ENCODE measurements at regions not wholly inside any gene's neighbourhood (a gene's known extent, or its start where the extent isn't known, plus 50 kb on each side); places are given as distances from the start of the nearest gene placed in this dataset.

GRCh38 chr11:25908726-25909125 is 423.2 kb upstream of the ANO3 start:
- no peak overlapping the region for H2BK5ac ChIP-seq (ENCODE audit: low read length)
- H3K27ac ChIP-seq (ENCODE audit: low read depth, low read length): no peak overlapping the region
- H3K36me3 ChIP-seq (ENCODE audit: control insufficient read depth, insufficient read depth, low read length): no peaks in the 10 kb centered on the region
- H3K79me1 ChIP-seq (ENCODE audit: low read length): no peaks in the 10 kb centered on the region
- no peak for DNase-seq
- H2AK5ac ChIP-seq (ENCODE audit: low read length): no peak overlapping the region
- no peak overlapping the region for H2BK120ac ChIP-seq (ENCODE audit: low read depth, low read length)
- H4K8ac ChIP-seq (ENCODE audit: low read depth, low read length): no peak overlapping the region
- no peaks in the 10 kb centered on the region for H3K4me1 ChIP-seq (ENCODE audit: control insufficient read depth, low read depth, low read length)
- WGBS (ENCODE audit: extremely low coverage, insufficient coverage, low lambda C conversion rate): no CpG with 5 or more reads among the region's 2 CpGs
- no peak overlapping the region for H3K4ac ChIP-seq (ENCODE audit: low read depth, low read length)
- H3K23ac ChIP-seq (ENCODE audit: low read length): no peak overlapping the region
- H2BK15ac ChIP-seq (replicated peaks; ENCODE audit: low read depth): no peak overlapping the region
- no peak overlapping the region for H4K5ac ChIP-seq (ENCODE audit: low read length)
- no peaks in the 10 kb centered on the region for H3K79me2 ChIP-seq (ENCODE audit: control insufficient read depth, insufficient read depth, low read length)
- H3K56ac ChIP-seq (ENCODE audit: low read length): no peak overlapping the region
- no peak overlapping the region for H3K9ac ChIP-seq (ENCODE audit: low read length)
- H3K4me3 ChIP-seq (ENCODE audit: low read length): no peak overlapping the region
- no peak overlapping the region for H3K18ac ChIP-seq (ENCODE audit: low read length)
- H3K27me3 ChIP-seq (ENCODE audit: insufficient read depth, low read length, poor library complexity): no peaks in the 10 kb centered on the region
- no peak overlapping the region for H3K4me2 ChIP-seq (ENCODE audit: low read length)

GRCh38 chr11:25910086-25910485 is 421.8 kb upstream of the ANO3 start:
- no peak overlapping the region for H4K5ac ChIP-seq (ENCODE audit: low read length)
- no peak overlapping the region for H4K8ac ChIP-seq (ENCODE audit: low read depth, low read length)
- WGBS (ENCODE audit: extremely low coverage, insufficient coverage, low lambda C conversion rate): no CpG with 5 or more reads among the region's 1 CpG
- no peak overlapping the region for H3K23ac ChIP-seq (ENCODE audit: low read length)
- H3K9ac ChIP-seq (ENCODE audit: low read length): no peak overlapping the region
- H3K79me1 ChIP-seq (ENCODE audit: low read length): no peaks in the 10 kb centered on the region
- H2BK5ac ChIP-seq (ENCODE audit: low read length): no peak overlapping the region
- H2BK15ac ChIP-seq (replicated peaks; ENCODE audit: low read depth): no peak overlapping the region
- H2BK120ac ChIP-seq (ENCODE audit: low read depth, low read length): no peak overlapping the region
- H3K18ac ChIP-seq (ENCODE audit: low read length): no peak overlapping the region
- no peak for DNase-seq
- no peaks in the 10 kb centered on the region for H3K79me2 ChIP-seq (ENCODE audit: control insufficient read depth, insufficient read depth, low read length)
- H3K56ac ChIP-seq (ENCODE audit: low read length): no peak overlapping the region
- H3K27me3 ChIP-seq (ENCODE audit: insufficient read depth, low read length, poor library complexity): no peaks in the 10 kb centered on the region
- H3K4me2 ChIP-seq (ENCODE audit: low read length): no peak overlapping the region
- H3K36me3 ChIP-seq (ENCODE audit: control insufficient read depth, insufficient read depth, low read length): no peaks in the 10 kb centered on the region
- no peak overlapping the region for H2AK5ac ChIP-seq (ENCODE audit: low read length)
- H3K4me3 ChIP-seq (ENCODE audit: low read length): no peak overlapping the region
- H3K4me1 ChIP-seq (ENCODE audit: control insufficient read depth, low read depth, low read length): no peaks in the 10 kb centered on the region
- no peak overlapping the region for H3K27ac ChIP-seq (ENCODE audit: low read depth, low read length)
- no peak overlapping the region for H3K4ac ChIP-seq (ENCODE audit: low read depth, low read length)

GRCh38 chr11:25920356-25920755 is 411.6 kb upstream of the ANO3 start:
- Histone ChIP-seq H3K4me1 (ENCODE audit: control insufficient read depth, low read depth, low read length) (no peaks in the 10 kb centered on the region), H3K4me3 (ENCODE audit: low read length) (no peak overlapping the region), H2BK15ac (replicated peaks; ENCODE audit: low read depth) (no peak overlapping the region), H3K27ac (ENCODE audit: low read depth, low read length) (no peak overlapping the region), H3K23ac (ENCODE audit: low read length) (no peak overlapping the region), H3K27me3 (ENCODE audit: insufficient read depth, low read length, poor library complexity) (no peaks in the 10 kb centered on the region), H2BK5ac (ENCODE audit: low read length) (no peak overlapping the region), H2AK5ac (ENCODE audit: low read length) (no peak overlapping the region), H3K79me2 (ENCODE audit: control insufficient read depth, insufficient read depth, low read length) (no peaks in the 10 kb centered on the region), H3K4me2 (ENCODE audit: low read length) (no peak overlapping the region), H4K8ac (ENCODE audit: low read depth, low read length) (no peak overlapping the region), H3K56ac (ENCODE audit: low read length) (no peak overlapping the region), H3K4ac (ENCODE audit: low read depth, low read length) (no peak overlapping the region), H3K36me3 (ENCODE audit: control insufficient read depth, insufficient read depth, low read length) (no peaks in the 10 kb centered on the region), H3K79me1 (ENCODE audit: low read length) (no peaks in the 10 kb centered on the region), H2BK120ac (ENCODE audit: low read depth, low read length) (no peak overlapping the region), H4K5ac (ENCODE audit: low read length) (no peak overlapping the region), H3K18ac (ENCODE audit: low read length) (no peak overlapping the region), H3K9ac (ENCODE audit: low read length) (no peak overlapping the region)
- no peak for DNase-seq
- WGBS (ENCODE audit: extremely low coverage, insufficient coverage, low lambda C conversion rate): no CpG with 5 or more reads among the region's 1 CpG

DNA sequence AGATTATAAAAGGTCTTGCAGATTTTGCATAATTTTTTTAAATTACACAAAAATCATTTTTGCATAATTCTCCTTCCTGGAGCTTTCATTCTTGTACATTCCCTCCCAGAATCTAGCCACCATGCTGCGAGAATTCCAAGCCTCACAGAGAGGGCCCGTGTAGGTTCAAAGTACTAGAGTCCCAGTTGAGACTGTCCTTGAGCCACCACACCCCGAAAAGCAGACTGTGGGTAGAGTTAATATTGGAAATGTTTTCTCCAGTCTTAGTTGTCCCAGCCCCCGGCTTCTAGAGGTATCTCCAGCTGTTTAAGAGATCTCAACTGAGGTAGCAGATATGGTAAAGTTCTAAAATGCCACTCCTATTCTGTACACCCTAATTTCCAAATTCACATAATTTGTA is 407.3 kb upstream of the ANO3 start:
- Histone ChIP-seq H4K8ac (ENCODE audit: low read depth, low read length) (no peak overlapping the region), H2BK15ac (replicated peaks; ENCODE audit: low read depth) (no peak overlapping the region), H2BK120ac (ENCODE audit: low read depth, low read length) (no peak overlapping the region), H3K18ac (ENCODE audit: low read length) (no peak overlapping the region), H3K4me2 (ENCODE audit: low read length) (no peak overlapping the region), H3K56ac (ENCODE audit: low read length) (no peak overlapping the region), H2BK5ac (ENCODE audit: low read length) (no peak overlapping the region), H3K79me1 (ENCODE audit: low read length) (no peaks in the 10 kb centered on the region), H3K27ac (ENCODE audit: low read depth, low read length) (no peak overlapping the region), H3K27me3 (ENCODE audit: insufficient read depth, low read length, poor library complexity) (no peaks in the 10 kb centered on the region), H3K4ac (ENCODE audit: low read depth, low read length) (no peak overlapping the region), H3K79me2 (ENCODE audit: control insufficient read depth, insufficient read depth, low read length) (no peaks in the 10 kb centered on the region), H2AK5ac (ENCODE audit: low read length) (no peak overlapping the region), H3K36me3 (ENCODE audit: control insufficient read depth, insufficient read depth, low read length) (no peaks in the 10 kb centered on the region), H3K4me1 (ENCODE audit: control insufficient read depth, low read depth, low read length) (no peaks in the 10 kb centered on the region), H4K5ac (ENCODE audit: low read length) (no peak overlapping the region), H3K9ac (ENCODE audit: low read length) (no peak overlapping the region), H3K23ac (ENCODE audit: low read length) (no peak overlapping the region), H3K4me3 (ENCODE audit: low read length) (no peak overlapping the region)
- DNase-seq: no peak
- WGBS (ENCODE audit: extremely low coverage, insufficient coverage, low lambda C conversion rate): no CpG with 5 or more reads among the region's 4 CpGs

DNA sequence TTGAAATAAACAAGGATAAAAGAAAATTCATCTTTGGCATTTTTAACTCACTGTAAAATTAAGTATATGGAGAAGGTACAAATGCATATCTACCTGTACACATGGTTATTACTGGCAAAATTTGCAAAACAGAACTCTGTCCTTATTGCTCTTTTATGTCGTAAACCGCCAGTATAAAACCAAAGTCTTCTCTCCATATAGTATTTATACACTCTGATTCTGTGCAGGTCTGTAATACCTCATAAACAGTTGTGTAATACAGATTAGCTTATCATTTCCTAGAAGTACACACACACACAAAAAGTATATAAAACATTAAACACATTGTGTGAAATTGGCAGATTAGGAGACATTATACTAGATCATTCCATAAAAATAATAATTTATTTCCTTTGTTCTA is 406.6 kb upstream of the ANO3 start:
- WGBS (ENCODE audit: extremely low coverage, insufficient coverage, low lambda C conversion rate): no CpG with 5 or more reads among the region's 2 CpGs
- Histone ChIP-seq H3K36me3 (ENCODE audit: control insufficient read depth, insufficient read depth, low read length) (no peaks in the 10 kb centered on the region), H4K8ac (ENCODE audit: low read depth, low read length) (no peak overlapping the region), H2BK5ac (ENCODE audit: low read length) (no peak overlapping the region), H2AK5ac (ENCODE audit: low read length) (no peak overlapping the region), H3K4me3 (ENCODE audit: low read length) (no peak overlapping the region), H3K4me1 (ENCODE audit: control insufficient read depth, low read depth, low read length) (no peaks in the 10 kb centered on the region), H2BK15ac (replicated peaks; ENCODE audit: low read depth) (no peak overlapping the region), H3K79me2 (ENCODE audit: control insufficient read depth, insufficient read depth, low read length) (no peaks in the 10 kb centered on the region), H3K18ac (ENCODE audit: low read length) (no peak overlapping the region), H3K23ac (ENCODE audit: low read length) (no peak overlapping the region), H3K79me1 (ENCODE audit: low read length) (no peaks in the 10 kb centered on the region), H2BK120ac (ENCODE audit: low read depth, low read length) (no peak overlapping the region), H3K4me2 (ENCODE audit: low read length) (no peak overlapping the region), H3K56ac (ENCODE audit: low read length) (no peak overlapping the region), H3K9ac (ENCODE audit: low read length) (no peak overlapping the region), H4K5ac (ENCODE audit: low read length) (no peak overlapping the region), H3K27ac (ENCODE audit: low read depth, low read length) (no peak overlapping the region), H3K27me3 (ENCODE audit: insufficient read depth, low read length, poor library complexity) (no peaks in the 10 kb centered on the region), H3K4ac (ENCODE audit: low read depth, low read length) (no peak overlapping the region)
- no peak for DNase-seq

DNA sequence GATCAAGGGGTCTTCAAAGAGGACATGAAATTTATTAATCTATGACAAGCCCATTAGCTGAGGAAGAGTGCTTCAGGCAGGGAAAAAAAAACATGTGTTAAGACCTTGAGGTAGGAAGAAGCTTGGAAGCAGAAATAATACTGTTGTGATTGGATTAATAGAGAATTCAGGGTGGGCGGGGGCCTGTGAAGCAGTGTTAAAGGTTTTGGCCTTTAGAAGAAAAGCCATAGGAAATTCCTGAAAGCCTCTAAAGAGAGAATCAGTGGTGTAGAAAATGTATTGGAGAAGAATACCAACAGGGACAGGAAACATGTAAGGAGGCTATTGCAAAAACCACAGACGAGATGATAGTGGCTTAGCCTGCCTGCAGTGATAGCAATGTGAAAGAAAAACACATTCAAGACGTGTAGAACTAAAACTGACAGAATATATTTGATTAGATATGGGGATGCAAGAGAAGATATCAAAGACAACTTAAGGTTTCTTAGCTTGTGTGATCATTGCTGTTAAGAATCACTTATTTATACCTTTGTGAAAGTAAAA is 404.4 kb upstream of the ANO3 start:
- Histone ChIP-seq H4K8ac (ENCODE audit: low read depth, low read length) (no peak overlapping the region), H4K5ac (ENCODE audit: low read length) (no peak overlapping the region), H3K27ac (ENCODE audit: low read depth, low read length) (no peak overlapping the region), H2BK5ac (ENCODE audit: low read length) (no peak overlapping the region), H3K23ac (ENCODE audit: low read length) (no peak overlapping the region), H3K27me3 (ENCODE audit: insufficient read depth, low read length, poor library complexity) (no peaks in the 10 kb centered on the region), H3K56ac (ENCODE audit: low read length) (no peak overlapping the region), H3K18ac (ENCODE audit: low read length) (no peak overlapping the region), H3K4me2 (ENCODE audit: low read length) (no peak overlapping the region), H2BK15ac (replicated peaks; ENCODE audit: low read depth) (no peak overlapping the region), H3K4me3 (ENCODE audit: low read length) (no peak overlapping the region), H3K4me1 (ENCODE audit: control insufficient read depth, low read depth, low read length) (no peaks in the 10 kb centered on the region), H2BK120ac (ENCODE audit: low read depth, low read length) (no peak overlapping the region), H3K79me2 (ENCODE audit: control insufficient read depth, insufficient read depth, low read length) (no peaks in the 10 kb centered on the region), H2AK5ac (ENCODE audit: low read length) (no peak overlapping the region), H3K79me1 (ENCODE audit: low read length) (no peaks in the 10 kb centered on the region), H3K4ac (ENCODE audit: low read depth, low read length) (no peak overlapping the region), H3K36me3 (ENCODE audit: control insufficient read depth, insufficient read depth, low read length) (no peaks in the 10 kb centered on the region), H3K9ac (ENCODE audit: low read length) (no peak overlapping the region)
- peak; percentile 22 for DNase-seq
- no CpG with 5 or more reads among the region's 3 CpGs for WGBS (ENCODE audit: extremely low coverage, insufficient coverage, low lambda C conversion rate)

All from mesendoderm (in vitro differentiated cells).